Spleen (tissue), 11 donors: ENCODE measurements at regions not wholly inside any gene's neighbourhood (a gene's known extent, or its start where the extent isn't known, plus 50 kb on each side); places are given as distances from the start of the nearest gene placed in this dataset.

Experiments
- DNase-seq: peaks from one replicate; pipeline ENCODE4 v3.0.0-alpha.2; 2020
- H3K27ac ChIP-seq, 8 donors: fragments of 200-600 bp; sonication (generic) in 7 of 8; 1 replicate in 4 of 8; 2 replicates in 4 of 8; pipeline versions ENCODE4 v1.5.0 to v1.8.0; 2016 to 2021; ENCODE audit warnings: inconsistent platforms in 4 of 8, mild to moderate bottlenecking in 4 of 8, moderate library complexity in 1 of 8
- H3K27me3 ChIP-seq, 7 donors: fragments of 200-600 bp; sonication (generic) in 6 of 7; replicated peaks in 1 of 7; 1 replicate in 4 of 7; 2 replicates in 3 of 7; pipeline versions ENCODE4 v1.5.0 to v1.8.0; 2016 to 2021; ENCODE audit warnings: inconsistent platforms in 3 of 7, mild to moderate bottlenecking in 1 of 7
- H3K36me3 ChIP-seq, 6 donors: fragments of 200-600 bp; sonication (generic) in 5 of 6; 1 replicate in 4 of 6; 2 replicates in 2 of 6; pipeline versions ENCODE4 v1.5.0 to v1.8.0; 2016 to 2021; ENCODE audit warnings: inconsistent platforms in 2 of 6
- H3K4me1 ChIP-seq, 6 donors: fragments of 200-600 bp; sonication (generic) in 5 of 6; 1 replicate in 3 of 6; 2 replicates in 3 of 6; pipeline versions ENCODE4 v1.5.0 to v1.8.0; 2016 to 2021; ENCODE audit warnings: inconsistent platforms in 3 of 6
- H3K4me3 ChIP-seq, 8 donors: fragments of 200-600 bp; sonication (generic) in 7 of 8; 1 replicate in 4 of 8; 2 replicates in 4 of 8; pipeline versions ENCODE4 v1.5.0 to v1.8.0; 2016 to 2021; ENCODE audit warnings: inconsistent platforms in 4 of 8, mild to moderate bottlenecking in 4 of 8, moderate library complexity in 2 of 8
- H3K9me3 ChIP-seq, 8 donors: fragments of 200-600 bp; sonication (generic) in 7 of 8; 1 replicate in 4 of 8; 2 replicates in 4 of 8; pipeline versions ENCODE4 v1.5.0 to v1.8.0; 2016 to 2021; ENCODE audit warnings: inconsistent platforms in 4 of 8
- CTCF ChIP-seq, 11 experiments: fragments of 200-600 bp in 7 of 11; fragments of 450-650 bp in 4 of 11; sonication (generic) in 4 of 11; IDR thresholded peaks in 8 of 11; conservative IDR thresholded peaks in 3 of 11; 1 replicate in 7 of 11; 2 replicates in 4 of 11; pipeline versions ENCODE4 v1.4.0 to v1.8.0; 2016 to 2021; ENCODE audit warnings: antibody characterized with exemption in 11 of 11, inconsistent platforms in 4 of 11, mild to moderate bottlenecking in 1 of 11
- POLR2A ChIP-seq, 3 donors: fragments of 450-650 bp; IDR thresholded peaks; one replicate each; pipeline ENCODE4 v1.5.1; 2017; ENCODE audit warnings: antibody characterized with exemption in 3 of 3, mild to moderate bottlenecking in 1 of 3
- POLR2AphosphoS5 ChIP-seq, 3 donors: sonication (generic); formaldehyde crosslinking; IDR thresholded peaks; one replicate each; pipeline ENCODE4 v1.5.1; 2017; ENCODE audit warnings: antibody characterized with exemption in 3 of 3
- WGBS, 5 donors: extraction: QIAGEN DNeasy Blood & Tissue Kit in 3 of 5; methylation state at CpG; one replicate each; pipeline versions ENCODE4 v1.1.5 to v1.1.7; 2013 to 2018; 5-methylcytosine and 5-hydroxymethylcytosine counted together
- intact Hi-C: fragments of 100-400 bp; cut with DNase I; formaldehyde crosslinking; loops from one replicate; pipeline ENCODE4 v1.15.0; 2023; ENCODE audit warnings: low total_unique reads
- donor health status: healthy with polysubstance abuse.
- donor health status: DM: no; HTN: no; CAD: no; lungs with moderate emphysema.
- donor health status: DM: no; HTN: no; CAD: no.
- donor health status: Bipolar disorder and iron deficiency.
- donor health status: healthy.
- donor health status: DM: no; HTN: no; CAD: no.
- donor health status: DM: yes; HTN: yes; CAD: no.

- no peak overlapping the region for H3K4me3 ChIP-seq
- H3K27me3 ChIP-seq: no peaks in the 10 kb centered on the region
- no peak overlapping the region for H3K27ac ChIP-seq
- WGBS, 5 donors: 80 to 100% (median 93%) methylated on average over 2 of the region's 2 CpGs
- H3K9me3 ChIP-seq: no peaks in the 10 kb centered on the region
- intact Hi-C loops: no loop called here
- TF ChIP-seq POLR2AphosphoS5 (IDR thresholded peaks at IDR 0.05) (no peak), POLR2A (IDR thresholded peaks at IDR 0.05) (no peak), CTCF (IDR thresholded peaks at IDR 0.05 in 8 of 11, conservative IDR thresholded peaks at IDR 0.05 in 3 of 11) (no peak)
- peaks cover 0 to 7% (median 3%) of the 10 kb centered on the region in 6 donors for H3K4me1 ChIP-seq
- no peaks in the 10 kb centered on the region for H3K36me3 ChIP-seq
- DNase-seq: no peak
Observed at GRCh38 chr1:111565079-111565478, 54.5 kb upstream of the RAP1A start.

GRCh38 chr1:111565968-111566367 lies 53.6 kb upstream of the RAP1A start:
- intact Hi-C loops: no loop called here
- WGBS, 5 donors: 84 to 94% (median 87%) methylated on average over 5 of the region's 5 CpGs
- TF ChIP-seq POLR2AphosphoS5 (IDR thresholded peaks at IDR 0.05) (no peak), CTCF (IDR thresholded peaks at IDR 0.05 in 8 of 11, conservative IDR thresholded peaks at IDR 0.05 in 3 of 11) (no peak), POLR2A (IDR thresholded peaks at IDR 0.05) (no peak)
- no peaks in the 10 kb centered on the region for H3K36me3 ChIP-seq
- H3K4me1 ChIP-seq: peaks cover 0 to 16% (median 8%) of the 10 kb centered on the region in 6 donors
- no peak overlapping the region for H3K4me3 ChIP-seq
- no peaks in the 10 kb centered on the region for H3K9me3 ChIP-seq
- H3K27me3 ChIP-seq: no peaks in the 10 kb centered on the region
- no peak for DNase-seq
- no peak overlapping the region for H3K27ac ChIP-seq

GRCh38 chr1:111568160-111568647 lies 51.4 kb upstream of the RAP1A start:
- Histone ChIP-seq H3K27ac (no peak overlapping the region), H3K9me3 (no peaks in the 10 kb centered on the region), H3K4me1 (peaks cover 0 to 21% (median 8%) of the 10 kb centered on the region in 6 donors), H3K36me3 (no peaks in the 10 kb centered on the region), H3K4me3 (no peak overlapping the region), H3K27me3 (no peaks in the 10 kb centered on the region)
- WGBS, 5 donors: 75 to 86% (median 83%) methylated on average over 2 of the region's 2 CpGs
- TF ChIP-seq CTCF (IDR thresholded peaks at IDR 0.05 in 8 of 11, conservative IDR thresholded peaks at IDR 0.05 in 3 of 11) (no peak), POLR2AphosphoS5 (IDR thresholded peaks at IDR 0.05) (no peak)
- DNase-seq: no peak
- intact Hi-C loops: no loop called here
